ENCODE measurements at regions not wholly inside any gene's neighbourhood (a gene's known extent, or its start where the extent isn't known, plus 50 kb on each side); places are given as distances from the start of the nearest gene placed in this dataset.

DNA sequence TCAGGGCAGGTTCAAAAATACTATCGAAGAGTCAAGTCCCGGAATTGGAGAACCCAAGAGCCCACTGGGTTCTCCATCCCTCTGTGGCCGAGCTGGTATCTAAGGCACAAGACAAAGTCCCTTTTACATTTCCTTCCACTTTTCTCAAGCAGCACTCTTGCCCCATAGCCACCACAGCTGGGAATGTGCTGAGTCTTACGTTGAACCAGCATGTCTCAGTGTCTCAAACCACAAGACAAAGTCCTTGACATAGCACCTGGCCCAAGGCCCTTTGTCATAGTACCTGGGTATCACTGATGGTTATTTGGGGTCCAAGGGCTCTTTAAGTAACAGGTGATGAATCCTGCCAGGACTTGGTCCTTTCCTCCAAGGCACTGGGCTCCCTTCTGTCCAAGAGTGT is 210.2 kb upstream of the IRS4 start:
- TF ChIP-seq ELF4 (IDR thresholded peaks at IDR 0.05) = no peak
- TF ChIP-seq SP1 (IDR thresholded peaks at IDR 0.05) = no peak
- no peak for TF ChIP-seq FOXA1 (IDR thresholded peaks at IDR 0.05)
- no peak for TF ChIP-seq BHLHE40 (IDR thresholded peaks at IDR 0.05; ENCODE audit: borderline replicate concordance)
- TF ChIP-seq SUZ12 (IDR thresholded peaks at IDR 0.05) = no peak
- TF ChIP-seq FOXM1 (IDR thresholded peaks at IDR 0.05; ENCODE audit: borderline replicate concordance) = no peak
- TF ChIP-seq TARDBP (IDR thresholded peaks at IDR 0.05) = no peak
- TF ChIP-seq FOXK2 (IDR thresholded peaks at IDR 0.05) = no peak
